ENCODE measurements at regions not wholly inside any gene's neighbourhood (a gene's known extent, or its start where the extent isn't known, plus 50 kb on each side); places are given as distances from the start of the nearest gene placed in this dataset.
A peak's percentile ranks its signal among the peaks of the same experiment; 100 is the strongest.

DNA sequence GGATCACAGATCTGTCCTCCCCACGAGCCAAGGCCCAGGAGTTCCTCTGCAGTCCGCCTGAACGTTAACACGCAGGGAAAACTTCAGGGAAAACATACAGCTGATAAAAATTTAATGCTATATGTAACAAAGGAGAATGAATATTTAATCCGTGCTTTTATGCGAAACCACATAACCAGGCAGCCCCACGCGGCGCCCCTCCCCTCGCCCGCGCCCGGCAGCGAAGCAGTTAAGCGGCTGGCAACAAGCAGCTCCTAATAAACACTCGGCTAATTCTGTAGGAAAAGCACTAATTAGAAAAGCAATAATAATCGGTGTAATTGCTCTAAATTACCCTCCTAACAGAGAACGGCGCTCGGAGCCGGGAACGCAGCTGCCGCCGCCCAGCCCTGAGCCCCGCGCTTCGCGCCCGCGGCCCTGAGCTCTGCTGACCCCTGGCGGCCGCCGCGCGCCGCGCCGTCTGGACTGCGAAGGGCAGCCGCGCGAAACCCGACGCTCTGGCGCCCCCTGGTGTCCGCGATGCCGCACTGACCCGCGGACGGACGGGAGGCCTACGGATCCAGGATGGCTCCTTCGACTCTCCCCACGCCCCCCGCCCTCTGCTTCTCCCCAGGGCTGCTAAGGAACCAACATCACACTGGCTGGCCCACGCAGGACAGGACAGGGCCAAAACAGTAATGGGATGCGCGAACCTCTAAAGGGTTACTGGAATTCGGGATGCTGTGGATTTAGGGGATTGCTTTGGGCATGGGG, 181.4 kb downstream of the SMAD2 start:
- TF ChIP-seq, protein P1, sequence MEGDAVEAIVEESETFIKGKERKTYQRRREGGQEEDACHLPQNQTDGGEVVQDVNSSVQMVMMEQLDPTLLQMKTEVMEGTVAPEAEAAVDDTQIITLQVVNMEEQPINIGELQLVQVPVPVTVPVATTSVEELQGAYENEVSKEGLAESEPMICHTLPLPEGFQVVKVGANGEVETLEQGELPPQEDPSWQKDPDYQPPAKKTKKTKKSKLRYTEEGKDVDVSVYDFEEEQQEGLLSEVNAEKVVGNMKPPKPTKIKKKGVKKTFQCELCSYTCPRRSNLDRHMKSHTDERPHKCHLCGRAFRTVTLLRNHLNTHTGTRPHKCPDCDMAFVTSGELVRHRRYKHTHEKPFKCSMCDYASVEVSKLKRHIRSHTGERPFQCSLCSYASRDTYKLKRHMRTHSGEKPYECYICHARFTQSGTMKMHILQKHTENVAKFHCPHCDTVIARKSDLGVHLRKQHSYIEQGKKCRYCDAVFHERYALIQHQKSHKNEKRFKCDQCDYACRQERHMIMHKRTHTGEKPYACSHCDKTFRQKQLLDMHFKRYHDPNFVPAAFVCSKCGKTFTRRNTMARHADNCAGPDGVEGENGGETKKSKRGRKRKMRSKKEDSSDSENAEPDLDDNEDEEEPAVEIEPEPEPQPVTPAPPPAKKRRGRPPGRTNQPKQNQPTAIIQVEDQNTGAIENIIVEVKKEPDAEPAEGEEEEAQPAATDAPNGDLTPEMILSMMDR (conservative IDR thresholded peaks at IDR 0.05), result peak; percentile 100
- TF ChIP-seq ZFX (IDR thresholded peaks at IDR 0.05), result no peak
